ENCODE measurements at regions not wholly inside any gene's neighbourhood (a gene's known extent, or its start where the extent isn't known, plus 50 kb on each side); places are given as distances from the start of the nearest gene placed in this dataset.

- no peak for TF ChIP-seq POLR2A (IDR thresholded peaks at IDR 0.05; ENCODE audit: low read length)
- no peak for TF ChIP-seq FOXS1 (CRISPR knock-in tag; IDR thresholded peaks at IDR 0.05)
- TF ChIP-seq CTCF (IDR thresholded peaks at IDR 0.05) = no peak
- TF ChIP-seq KDM5A (IDR thresholded peaks at IDR 0.05) = no peak
- no peak for TF ChIP-seq NFE2L2 (conservative IDR thresholded peaks at IDR 0.05; ENCODE audit: low read length)
- TF ChIP-seq JUN (IDR thresholded peaks at IDR 0.05) = no peak
- no peak for TF ChIP-seq JUNB (IDR thresholded peaks at IDR 0.05)
- no peak for TF ChIP-seq MAX (IDR thresholded peaks at IDR 0.05)
- no peak for TF ChIP-seq HDAC2 (IDR thresholded peaks at IDR 0.05)
- no peak for TF ChIP-seq REST (IDR thresholded peaks at IDR 0.05)
- no peak for TF ChIP-seq MYC (IDR thresholded peaks at IDR 0.05; ENCODE audit: borderline replicate concordance, low read length)
- TF ChIP-seq RARB (CRISPR knock-in tag; IDR thresholded peaks at IDR 0.05) = no peak
- no peak for TF ChIP-seq CHD2 (IDR thresholded peaks at IDR 0.05; ENCODE audit: low read length, partially characterized antibody)
These were observed 252.7 kb downstream of the KIF20B start for GRCh38 chr10:89954061-89954460.
